ENCODE measurements at regions not wholly inside any gene's neighbourhood (a gene's known extent, or its start where the extent isn't known, plus 50 kb on each side); places are given as distances from the start of the nearest gene placed in this dataset.

GRCh38 chr2:3009005-3009404 lies 368.6 kb downstream of the EIPR1 start:
- no peak overlapping the region for H3K4me3 Mint-ChIP-seq
- peak; percentile 25 for DNase-seq
- no peaks in the 10 kb centered on the region for H3K4me1 Mint-ChIP-seq
- peaks cover 2% of the 10 kb centered on the region for H3K27me3 Mint-ChIP-seq
- no peaks in the 10 kb centered on the region for H3K36me3 Mint-ChIP-seq (ENCODE audit: low read depth)
- peaks cover 4% of the 10 kb centered on the region for H3K9me3 Mint-ChIP-seq
- intact Hi-C loops (cut with micrococcal nuclease) = no loop called here
- no peak overlapping the region for H3K27ac Mint-ChIP-seq

- Mint-ChIP-seq H3K27ac (no peak overlapping the region), H3K4me1 (no peaks in the 10 kb centered on the region), H3K9me3 (no peaks in the 10 kb centered on the region), H3K36me3 (ENCODE audit: low read depth) (no peaks in the 10 kb centered on the region), H3K27me3 (no peaks in the 10 kb centered on the region), H3K4me3 (no peak overlapping the region)
- intact Hi-C loops (cut with micrococcal nuclease) = no loop called here
- no peak for DNase-seq
These were observed 369.1 kb downstream of the EIPR1 start for GRCh38 chr2:3008561-3008960.

GRCh38 chr2:3007135-3007534 lies 370.5 kb downstream of the EIPR1 start:
- no peaks in the 10 kb centered on the region for H3K36me3 Mint-ChIP-seq (ENCODE audit: low read depth)

GRCh38 chr2:3005859-3006501 lies 371.6 kb downstream of the EIPR1 start:
- intact Hi-C loops (cut with micrococcal nuclease) = no loop called here
- no peaks in the 10 kb centered on the region for H3K9me3 Mint-ChIP-seq
- H3K36me3 Mint-ChIP-seq (ENCODE audit: low read depth) = no peaks in the 10 kb centered on the region
- no peaks in the 10 kb centered on the region for H3K4me1 Mint-ChIP-seq
- no peak overlapping the region for H3K4me3 Mint-ChIP-seq
- no peak overlapping the region for H3K27ac Mint-ChIP-seq
- DNase-seq = no peak
- peaks cover 4% of the 10 kb centered on the region for H3K27me3 Mint-ChIP-seq

More at GRCh38 chr2:3007135-3007534, 370.5 kb downstream of the EIPR1 start:
- Mint-ChIP-seq H3K27ac (no peak overlapping the region), H3K9me3 (no peaks in the 10 kb centered on the region), H3K27me3 (no peaks in the 10 kb centered on the region), H3K4me1 (no peaks in the 10 kb centered on the region), H3K4me3 (no peak overlapping the region)
- intact Hi-C loops (cut with micrococcal nuclease) = no loop called here
- DNase-seq = no peak

- intact Hi-C loops (cut with micrococcal nuclease) = no loop called here
These were observed 375.7 kb downstream of the EIPR1 start for GRCh38 chr2:3001615-3002560.

GRCh38 chr2:3000968-3001367 lies 376.6 kb downstream of the EIPR1 start:
- Mint-ChIP-seq H3K4me1 (no peaks in the 10 kb centered on the region), H3K36me3 (ENCODE audit: low read depth) (no peaks in the 10 kb centered on the region), H3K4me3 (no peak overlapping the region), H3K27me3 (peaks cover 4% of the 10 kb centered on the region), H3K27ac (no peak overlapping the region), H3K9me3 (no peaks in the 10 kb centered on the region)
- intact Hi-C loops (cut with micrococcal nuclease) = no loop called here
- no peak for DNase-seq

More at GRCh38 chr2:3001615-3002560, 375.7 kb downstream of the EIPR1 start:
- H3K27me3 Mint-ChIP-seq = peaks cover 4% of the 10 kb centered on the region
- no peaks in the 10 kb centered on the region for H3K4me1 Mint-ChIP-seq
- DNase-seq = no peak
- H3K36me3 Mint-ChIP-seq (ENCODE audit: low read depth) = no peaks in the 10 kb centered on the region
- H3K4me3 Mint-ChIP-seq = no peak overlapping the region
- H3K9me3 Mint-ChIP-seq = no peaks in the 10 kb centered on the region
- H3K27ac Mint-ChIP-seq = no peak overlapping the region

- Mint-ChIP-seq H3K4me3 (no peak overlapping the region), H3K36me3 (ENCODE audit: low read depth) (no peaks in the 10 kb centered on the region), H3K9me3 (no peaks in the 10 kb centered on the region), H3K4me1 (no peaks in the 10 kb centered on the region), H3K27me3 (peaks cover 4% of the 10 kb centered on the region), H3K27ac (no peak overlapping the region)
- intact Hi-C loops (cut with micrococcal nuclease) = no loop called here
- no peak for DNase-seq
These were observed 377.5 kb downstream of the EIPR1 start for GRCh38 chr2:3000125-3000524.

- Mint-ChIP-seq H3K27ac (no peak overlapping the region), H3K27me3 (peaks cover 4% of the 10 kb centered on the region), H3K36me3 (ENCODE audit: low read depth) (no peaks in the 10 kb centered on the region), H3K4me1 (no peaks in the 10 kb centered on the region), H3K9me3 (no peaks in the 10 kb centered on the region), H3K4me3 (no peak overlapping the region)
- no peak for DNase-seq
- intact Hi-C loops (cut with micrococcal nuclease) = no loop called here
These were observed 378.6 kb downstream of the EIPR1 start for GRCh38 chr2:2998971-2999370.

- DNase-seq = no peak
- intact Hi-C loops (cut with micrococcal nuclease) = no loop called here
- H3K4me1 Mint-ChIP-seq = no peaks in the 10 kb centered on the region
- H3K4me3 Mint-ChIP-seq = no peak overlapping the region
- H3K36me3 Mint-ChIP-seq (ENCODE audit: low read depth) = no peaks in the 10 kb centered on the region
- H3K27ac Mint-ChIP-seq = no peak overlapping the region
- peaks cover 9% of the 10 kb centered on the region for H3K9me3 Mint-ChIP-seq
- peaks cover 2% of the 10 kb centered on the region for H3K27me3 Mint-ChIP-seq
These were observed 384.4 kb downstream of the EIPR1 start for GRCh38 chr2:2993172-2993692.

- H3K9me3 Mint-ChIP-seq = peaks cover 9% of the 10 kb centered on the region
- peaks cover 2% of the 10 kb centered on the region for H3K27me3 Mint-ChIP-seq
- no peak overlapping the region for H3K4me3 Mint-ChIP-seq
- H3K27ac Mint-ChIP-seq = no peak overlapping the region
- intact Hi-C loops (cut with micrococcal nuclease) = no loop called here
- no peaks in the 10 kb centered on the region for H3K36me3 Mint-ChIP-seq (ENCODE audit: low read depth)
- DNase-seq = no peak
- H3K4me1 Mint-ChIP-seq = no peaks in the 10 kb centered on the region
These were observed 385.0 kb downstream of the EIPR1 start for GRCh38 chr2:2992634-2993033.

GRCh38 chr2:2985020-2985419 lies 392.6 kb downstream of the EIPR1 start:
- Mint-ChIP-seq H3K4me1 (no peaks in the 10 kb centered on the region), H3K27me3 (peaks cover 2% of the 10 kb centered on the region), H3K4me3 (no peak overlapping the region), H3K27ac (no peak overlapping the region), H3K36me3 (ENCODE audit: low read depth) (no peaks in the 10 kb centered on the region), H3K9me3 (peaks cover 9% of the 10 kb centered on the region)
- intact Hi-C loops (cut with micrococcal nuclease) = no loop called here
- peak; percentile 17 for DNase-seq

GRCh38 chr2:2981000-2981399 lies 396.6 kb downstream of the EIPR1 start:
- Mint-ChIP-seq H3K27me3 (no peaks in the 10 kb centered on the region), H3K36me3 (ENCODE audit: low read depth) (no peaks in the 10 kb centered on the region), H3K9me3 (no peaks in the 10 kb centered on the region), H3K4me1 (no peaks in the 10 kb centered on the region), H3K27ac (no peak overlapping the region), H3K4me3 (no peak overlapping the region)
- intact Hi-C loops (cut with micrococcal nuclease) = no loop called here
- DNase-seq = no peak

GRCh38 chr2:2974982-2975381 lies 402.6 kb downstream of the EIPR1 start:
- Mint-ChIP-seq H3K4me1 (no peaks in the 10 kb centered on the region), H3K27ac (no peak overlapping the region), H3K36me3 (ENCODE audit: low read depth) (no peaks in the 10 kb centered on the region), H3K27me3 (no peaks in the 10 kb centered on the region), H3K4me3 (no peak overlapping the region), H3K9me3 (no peaks in the 10 kb centered on the region)
- no peak for DNase-seq
- intact Hi-C loops (cut with micrococcal nuclease) = no loop called here

GRCh38 chr2:2960441-2961133 lies 417.0 kb downstream of the EIPR1 start:
- no peak overlapping the region for H3K4me3 Mint-ChIP-seq
- no peaks in the 10 kb centered on the region for H3K4me1 Mint-ChIP-seq
- DNase-seq = no peak
- intact Hi-C loops (cut with micrococcal nuclease) = no loop called here
- H3K27ac Mint-ChIP-seq = no peak overlapping the region
- no peaks in the 10 kb centered on the region for H3K27me3 Mint-ChIP-seq
- no peaks in the 10 kb centered on the region for H3K36me3 Mint-ChIP-seq (ENCODE audit: low read depth)
- no peaks in the 10 kb centered on the region for H3K9me3 Mint-ChIP-seq
